OCI-LY7 (cell line): ENCODE measurements at regions not wholly inside any gene's neighbourhood (a gene's known extent, or its start where the extent isn't known, plus 50 kb on each side); places are given as distances from the start of the nearest gene placed in this dataset.

ENCODE experiments used
- BruUV-seq: library from RNA; stranded (reverse); fragments of 400-500 nt; replicated peaks from 2 replicates; lab custom pipeline; 2021; lab: Mats Ljungman, UMichigan
- CTCF ChIA-PET: fragments of 300-600 bp; sonication (Branson Sonifier 250); formaldehyde crosslinking; loops from one replicate; lab custom pipeline; 2022; ENCODE audit warnings: antibody characterized with exemption; ENCODE audit not compliant: unreplicated experiment; lab: Charles Lee
- POLR2A ChIA-PET: fragments of 300-600 bp; sonication (Branson Sonifier 250); formaldehyde crosslinking; loops from one replicate; lab custom pipeline; 2022; ENCODE audit warnings: antibody characterized with exemption; lab: Charles Lee
- DNase-seq: peaks from one replicate; pipeline ENCODE4 v3.0.0-alpha.2; 2015; ENCODE audit warnings: low spot score
- H2AFZ ChIP-seq: fragments of 200-600 bp; sonication (generic), shearing (Covaris generic); 2 replicates; pipeline ENCODE4 v1.6.1; 2014; ENCODE audit warnings: mild to moderate bottlenecking, antibody characterized with exemption, low read length, moderate library complexity
- H3K27ac ChIP-seq: fragments of 200-600 bp; sonication (generic); 2 replicates; pipeline ENCODE4 v1.5.1; 2014; ENCODE audit warnings: mixed run types, low read depth, mild to moderate bottlenecking, moderate library complexity, low read length, inconsistent platforms; ENCODE audit not compliant: poor library complexity, severe bottlenecking
- H3K36me3 ChIP-seq: fragments of 200-600 bp; sonication (generic); 2 replicates; pipeline ENCODE4 v1.6.1; 2014; ENCODE audit warnings: mild to moderate bottlenecking, antibody characterized with exemption, low read length, moderate library complexity, mixed read lengths; ENCODE audit not compliant: insufficient read depth
- H3K4me1 ChIP-seq: fragments of 200-600 bp; sonication (generic); 2 replicates; pipeline ENCODE4 v1.5.1; 2014; ENCODE audit warnings: mild to moderate bottlenecking, low read length; ENCODE audit not compliant: insufficient read depth, poor library complexity, severe bottlenecking
- H3K4me2 ChIP-seq: fragments of 200-600 bp; sonication (generic); 2 replicates; pipeline ENCODE4 v1.6.1; 2014; ENCODE audit warnings: mild to moderate bottlenecking, low read length
- H3K4me3 ChIP-seq: fragments of 200-600 bp; sonication (generic); 2 replicates; pipeline ENCODE4 v1.5.1; 2014; ENCODE audit warnings: mild to moderate bottlenecking, low read depth, low read length; ENCODE audit not compliant: poor library complexity, severe bottlenecking
- H3K79me2 ChIP-seq: fragments of 200-600 bp; sonication (generic); 2 replicates; pipeline ENCODE4 v1.6.1; 2016; ENCODE audit warnings: low read depth, mild to moderate bottlenecking, low read length, moderate library complexity, mixed read lengths; ENCODE audit not compliant: insufficient read depth
- H3K9me2 ChIP-seq: fragments of 200-600 bp; sonication (generic); 2 replicates; pipeline ENCODE4 v1.6.1; 2016; ENCODE audit warnings: mild to moderate bottlenecking, low read length, mixed read lengths; ENCODE audit not compliant: insufficient read depth
- H3K9me3 ChIP-seq: fragments of 200-600 bp; sonication (generic); 2 replicates; pipeline ENCODE4 v1.6.1; 2014; ENCODE audit warnings: mild to moderate bottlenecking, mixed run types, low read length, mixed read lengths
- H4K20me1 ChIP-seq: fragments of 200-600 bp; sonication (generic); 2 replicates; pipeline ENCODE4 v1.6.1; 2014; ENCODE audit warnings: mild to moderate bottlenecking, antibody characterized with exemption, low read length, moderate library complexity, mixed read lengths; ENCODE audit not compliant: insufficient read depth
- CTCF ChIP-seq: fragments of 200-600 bp; sonication (generic); conservative IDR thresholded peaks from 2 replicates; pipeline ENCODE4 v1.5.1; 2014; ENCODE audit warnings: mild to moderate bottlenecking, antibody characterized with exemption, low read length, moderate library complexity, mixed read lengths
- EZH2phosphoT487 ChIP-seq: fragments of 200-600 bp; sonication (generic); IDR thresholded peaks from 2 replicates; pipeline ENCODE4 v1.6.1; 2018; ENCODE audit warnings: low read depth, borderline replicate concordance, mild to moderate bottlenecking, mixed run types, antibody characterized with exemption, low read length, moderate library complexity, mixed read lengths
- intact Hi-C: fragments of 100-400 bp; cut with micrococcal nuclease; formaldehyde crosslinking; loops from one replicate; pipeline ENCODE4 v1.10.0; 2022; ENCODE audit not compliant: unreplicated experiment

GRCh38 chr4:23105759-23106370 lies 413.1 kb downstream of the GBA3 start:
- ChIA-PET POLR2A (no interaction called here), CTCF (no interaction called here)
- H4K20me1 ChIP-seq, result no peaks in the 10 kb centered on the region
- no peaks in the 10 kb centered on the region for H3K79me2 ChIP-seq
- H3K4me2 ChIP-seq, result no peak overlapping the region
- DNase-seq, result no peak
- BruUV-seq, result no TSS peak
- H2AFZ ChIP-seq, result no peak overlapping the region
- no peaks in the 10 kb centered on the region for H3K9me3 ChIP-seq
- intact Hi-C loops, result no loop called here
- no peak for TF ChIP-seq CTCF
- no peak for TF ChIP-seq EZH2phosphoT487
- no peak overlapping the region for H3K27ac ChIP-seq
- H3K36me3 ChIP-seq, result no peaks in the 10 kb centered on the region
- no peak overlapping the region for H3K4me3 ChIP-seq
- H3K9me2 ChIP-seq, result no peaks in the 10 kb centered on the region
- H3K4me1 ChIP-seq, result no peaks in the 10 kb centered on the region

- Histone ChIP-seq H3K9me3 (no peaks in the 10 kb centered on the region), H3K79me2 (no peaks in the 10 kb centered on the region), H3K4me3 (no peak overlapping the region), H3K4me2 (no peak overlapping the region), H3K27ac (no peak overlapping the region), H3K36me3 (no peaks in the 10 kb centered on the region), H3K9me2 (no peaks in the 10 kb centered on the region), H4K20me1 (no peaks in the 10 kb centered on the region), H3K4me1 (no peaks in the 10 kb centered on the region), H2AFZ (no peak overlapping the region)
- POLR2A ChIA-PET, result no interaction called here
- CTCF ChIA-PET, result no interaction called here
- no TSS peak for BruUV-seq
- intact Hi-C loops, result no loop called here
- no peak for DNase-seq
- TF ChIP-seq EZH2phosphoT487, result no peak
- TF ChIP-seq CTCF, result no peak
Measured at GRCh38 chr4:23097251-23097650, 404.5 kb downstream of the GBA3 start.

- H2AFZ ChIP-seq, result no peak overlapping the region
- TF ChIP-seq CTCF (no peak), EZH2phosphoT487 (no peak)
- no peaks in the 10 kb centered on the region for H3K9me2 ChIP-seq
- no peak for DNase-seq
- H3K27ac ChIP-seq, result no peak overlapping the region
- no peaks in the 10 kb centered on the region for H3K4me1 ChIP-seq
- ChIA-PET POLR2A (no interaction called here), CTCF (no interaction called here)
- BruUV-seq, result no TSS peak
- intact Hi-C loops, result no loop called here
- no peaks in the 10 kb centered on the region for H4K20me1 ChIP-seq
- H3K79me2 ChIP-seq, result no peaks in the 10 kb centered on the region
- no peaks in the 10 kb centered on the region for H3K36me3 ChIP-seq
- H3K4me2 ChIP-seq, result no peak overlapping the region
- no peak overlapping the region for H3K4me3 ChIP-seq
- H3K9me3 ChIP-seq, result no peaks in the 10 kb centered on the region
Measured at GRCh38 chr4:23091711-23092110, 399.0 kb downstream of the GBA3 start.
